Trophoblast cell (in vitro differentiated cells and primary cell): ENCODE measurements at regions not wholly inside any gene's neighbourhood (a gene's known extent, or its start where the extent isn't known, plus 50 kb on each side); places are given as distances from the start of the nearest gene placed in this dataset.

Source experiments
- DNase-seq, 2 donors: peaks; one replicate each; pipeline ENCODE4 v3.0.0-alpha.2; 2016
- H2AFZ ChIP-seq: 2 replicates; pipeline ENCODE4 v1.6.1; 2013; ENCODE audit warnings: low read length, moderate library complexity, mild to moderate bottlenecking; ENCODE audit not compliant: insufficient read depth, poor library complexity
- H2AK5ac ChIP-seq: 2 replicates; pipeline ENCODE4 v1.6.1; 2013; ENCODE audit warnings: mild to moderate bottlenecking, low read length
- H2BK120ac ChIP-seq: 2 replicates; pipeline ENCODE4 v1.6.1; 2013; ENCODE audit warnings: low read length, mild to moderate bottlenecking, moderate library complexity; ENCODE audit not compliant: insufficient read depth, poor library complexity
- H2BK12ac ChIP-seq: 2 replicates; pipeline ENCODE4 v1.6.1; 2013; ENCODE audit warnings: mild to moderate bottlenecking, low read length, moderate library complexity
- H2BK5ac ChIP-seq: 2 replicates; pipeline ENCODE4 v1.6.1; 2013; ENCODE audit warnings: low read length, low read depth, moderate library complexity, mild to moderate bottlenecking; ENCODE audit not compliant: poor library complexity
- H3K14ac ChIP-seq: 2 replicates; pipeline ENCODE4 v1.6.1; 2013; ENCODE audit warnings: mild to moderate bottlenecking, low read length
- H3K18ac ChIP-seq: 2 replicates; pipeline ENCODE4 v1.6.1; 2013; ENCODE audit warnings: mild to moderate bottlenecking, low read length
- H3K23ac ChIP-seq: 2 replicates; pipeline ENCODE4 v1.6.1; 2013; ENCODE audit warnings: low read length
- H3K27ac ChIP-seq: 2 replicates; pipeline ENCODE4 v1.5.1; 2013; ENCODE audit warnings: low read depth, mild to moderate bottlenecking, inconsistent platforms, low read length, moderate library complexity
- H3K27me3 ChIP-seq: 2 replicates; pipeline ENCODE4 v1.6.1; 2013; ENCODE audit warnings: inconsistent platforms, mild to moderate bottlenecking, low read length, moderate library complexity; ENCODE audit not compliant: insufficient read depth
- H3K36me3 ChIP-seq, 2 experiments: 1 replicate in 1 of 2; 2 replicates in 1 of 2; pipeline ENCODE4 v1.6.1; 2013; ENCODE audit warnings: low read length in 2 of 2, mild to moderate bottlenecking in 2 of 2, moderate library complexity in 1 of 2; ENCODE audit not compliant: insufficient read depth in 2 of 2, control insufficient read depth in 1 of 2
- H3K4ac ChIP-seq: 2 replicates; pipeline ENCODE4 v1.6.1; 2013; ENCODE audit warnings: low read depth, mild to moderate bottlenecking, low read length, moderate library complexity
- H3K4me1 ChIP-seq, 2 experiments: 1 replicate in 1 of 2; 2 replicates in 1 of 2; pipeline ENCODE4 v1.6.1; 2013; ENCODE audit warnings: low read length in 2 of 2, mild to moderate bottlenecking in 2 of 2, moderate library complexity in 1 of 2; ENCODE audit not compliant: insufficient read depth in 2 of 2, control insufficient read depth in 1 of 2
- H3K4me2 ChIP-seq: 2 replicates; pipeline ENCODE4 v1.6.1; 2013; ENCODE audit warnings: inconsistent platforms, mild to moderate bottlenecking, low read length, moderate library complexity
- H3K4me3 ChIP-seq: 2 replicates; pipeline ENCODE4 v1.5.1; 2013; ENCODE audit warnings: mild to moderate bottlenecking, low read depth, low read length, inconsistent platforms
- H3K79me1 ChIP-seq: one replicate; pipeline ENCODE4 v1.6.1; 2013; ENCODE audit warnings: low read length
- H3K79me2 ChIP-seq: 2 replicates; pipeline ENCODE4 v1.6.1; 2013; ENCODE audit warnings: low read length, mild to moderate bottlenecking; ENCODE audit not compliant: control insufficient read depth, insufficient read depth, poor library complexity
- H3K9ac ChIP-seq: 2 replicates; pipeline ENCODE4 v1.6.1; 2013; ENCODE audit warnings: mild to moderate bottlenecking, low read length
- H3K9me3 ChIP-seq: 2 replicates; pipeline ENCODE4 v1.6.1; 2013; ENCODE audit warnings: low read depth, mild to moderate bottlenecking, control low read depth, inconsistent platforms, low read length; ENCODE audit not compliant: insufficient read depth
- H4K12ac ChIP-seq: 2 replicates; pipeline ENCODE4 v1.6.1; 2013; ENCODE audit warnings: low read depth, mild to moderate bottlenecking, low read length, moderate library complexity
- H4K8ac ChIP-seq: 2 replicates; pipeline ENCODE4 v1.6.1; 2013; ENCODE audit warnings: low read depth, mild to moderate bottlenecking, low read length, moderate library complexity
- H4K91ac ChIP-seq: one replicate; pipeline ENCODE4 v1.6.1; 2013; ENCODE audit warnings: low read depth, mild to moderate bottlenecking, low read length, moderate library complexity
- WGBS: extraction: QIAGEN DNeasy Blood & Tissue Kit; methylation state at CpG from one replicate; pipeline ENCODE4 v1.1.7; 2013; ENCODE audit warnings: missing lambda C conversion rate; ENCODE audit not compliant: insufficient read length, insufficient coverage; ENCODE audit errors: extremely low coverage; 5-methylcytosine and 5-hydroxymethylcytosine counted together

DNA sequence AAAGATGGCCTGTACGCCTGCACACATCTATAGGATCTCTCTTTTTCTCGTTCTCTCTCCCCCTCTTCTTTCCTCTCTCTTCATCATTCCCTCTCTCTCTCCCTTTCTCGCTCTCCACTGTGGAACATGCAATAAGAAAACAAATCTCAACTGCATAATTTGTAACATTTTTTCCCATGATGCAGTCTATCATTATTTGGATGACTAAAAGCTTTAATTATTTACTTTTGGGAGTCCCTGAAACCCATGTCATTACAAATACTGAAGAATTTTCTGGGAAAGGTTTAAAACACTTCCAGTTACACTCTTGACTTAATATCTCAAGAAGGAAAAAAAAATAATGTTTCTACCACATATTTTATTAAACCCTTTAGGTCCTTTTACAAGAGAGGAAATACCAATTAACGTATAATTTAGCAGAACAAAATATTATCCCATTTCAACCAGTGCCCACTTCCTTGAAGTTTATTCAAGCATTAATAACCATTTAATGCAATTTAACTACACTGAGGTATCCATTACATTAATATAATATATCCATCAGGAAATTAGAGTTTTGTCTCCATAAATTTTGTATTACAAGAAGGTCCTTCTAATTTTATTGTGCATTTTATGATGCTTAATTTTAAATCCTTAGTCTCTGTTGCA lies 1615.2 kb upstream of the ACVR2A start:
- 100% methylated on average over 2 of the region's 4 CpGs for WGBS
- Histone ChIP-seq H3K79me1 (no peaks in the 10 kb centered on the region), H4K12ac (no peak overlapping the region), H3K14ac (no peak overlapping the region), H3K4me3 (no peak overlapping the region), H2BK5ac (no peak overlapping the region), H3K4me1 (no peaks in the 10 kb centered on the region), H3K23ac (no peak overlapping the region), H3K27me3 (no peaks in the 10 kb centered on the region), H4K91ac (no peak overlapping the region), H3K9me3 (no peaks in the 10 kb centered on the region), H3K4ac (no peak overlapping the region), H2AK5ac (no peak overlapping the region), H2BK12ac (no peak overlapping the region), H4K8ac (no peak overlapping the region), H3K36me3 (no peaks in the 10 kb centered on the region), H2BK120ac (no peak overlapping the region), H3K18ac (no peak overlapping the region), H3K79me2 (no peaks in the 10 kb centered on the region), H3K27ac (no peak overlapping the region), H3K4me2 (no peak overlapping the region), H2AFZ (no peak overlapping the region), H3K9ac (no peak overlapping the region)
- DNase-seq = no peak

DNA sequence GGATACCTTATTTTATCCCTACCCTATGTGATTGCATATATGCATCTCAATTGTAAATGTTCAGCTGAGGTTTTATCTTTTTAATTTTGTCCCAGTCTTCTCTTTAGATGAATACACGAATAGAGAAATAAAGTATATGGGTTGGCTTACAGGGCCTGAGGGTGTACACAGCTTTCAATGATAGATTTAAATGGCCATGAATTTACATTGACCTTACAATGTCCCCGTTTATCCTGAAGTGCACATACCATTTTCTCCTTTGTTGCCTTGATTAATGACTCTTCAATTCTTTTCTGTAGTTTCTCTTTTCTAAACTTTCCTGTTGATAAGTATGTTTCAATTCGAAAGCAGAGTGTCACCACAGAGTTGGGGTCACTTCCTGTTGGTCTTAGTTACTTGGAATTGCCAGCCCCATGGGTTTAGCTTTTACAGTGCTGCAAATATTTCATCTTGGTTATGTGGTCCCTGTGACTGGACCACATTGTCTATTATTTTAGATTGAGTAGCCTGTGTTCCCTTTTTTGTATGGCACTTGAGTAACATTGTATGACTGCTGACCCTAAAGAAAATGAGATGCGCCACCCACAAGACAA lies 1616.3 kb upstream of the ACVR2A start:
- H3K9ac ChIP-seq = no peak overlapping the region
- no peaks in the 10 kb centered on the region for H3K4me1 ChIP-seq
- H3K9me3 ChIP-seq = no peaks in the 10 kb centered on the region
- no peaks in the 10 kb centered on the region for H3K27me3 ChIP-seq
- no peak overlapping the region for H3K4ac ChIP-seq
- H3K79me2 ChIP-seq = no peaks in the 10 kb centered on the region
- no peak overlapping the region for H2AFZ ChIP-seq
- H2BK5ac ChIP-seq = no peak overlapping the region
- no peak overlapping the region for H4K91ac ChIP-seq
- no peaks in the 10 kb centered on the region for H3K79me1 ChIP-seq
- H3K23ac ChIP-seq = no peak overlapping the region
- H3K18ac ChIP-seq = no peak overlapping the region
- no peak overlapping the region for H4K12ac ChIP-seq
- no peak overlapping the region for H3K27ac ChIP-seq
- no peak overlapping the region for H4K8ac ChIP-seq
- no peak overlapping the region for H3K4me2 ChIP-seq
- WGBS = no CpG with 5 or more reads among the region's 4 CpGs
- no peaks in the 10 kb centered on the region for H3K36me3 ChIP-seq
- no peak overlapping the region for H2BK12ac ChIP-seq
- H3K14ac ChIP-seq = no peak overlapping the region
- H2AK5ac ChIP-seq = no peak overlapping the region
- no peak overlapping the region for H3K4me3 ChIP-seq
- H2BK120ac ChIP-seq = no peak overlapping the region
- DNase-seq = no peak

DNA sequence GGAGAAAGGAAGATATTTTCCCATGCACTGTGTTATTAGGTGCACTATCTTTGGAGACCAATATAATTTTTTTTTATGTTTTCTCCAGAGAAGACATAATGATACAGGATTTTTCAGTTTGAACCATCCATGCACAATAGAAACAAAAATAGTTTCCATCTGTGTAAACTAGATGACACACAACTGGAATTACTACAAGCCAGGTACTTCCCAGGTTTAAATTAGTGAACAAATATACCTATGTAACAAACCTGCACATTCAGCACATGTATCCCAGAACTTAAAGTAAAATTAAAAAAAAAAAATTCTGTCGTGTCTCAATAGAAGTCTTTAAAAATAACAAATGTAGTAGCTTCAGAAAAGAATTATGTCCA lies 1616.8 kb upstream of the ACVR2A start:
- H4K8ac ChIP-seq = no peak overlapping the region
- H3K4me3 ChIP-seq = no peak overlapping the region
- H2BK12ac ChIP-seq = no peak overlapping the region
- no peak overlapping the region for H3K9ac ChIP-seq
- no peaks in the 10 kb centered on the region for H3K4me1 ChIP-seq
- no peaks in the 10 kb centered on the region for H3K36me3 ChIP-seq
- H2BK5ac ChIP-seq = no peak overlapping the region
- WGBS = no CpG with 5 or more reads among the region's 1 CpG
- no peak overlapping the region for H3K18ac ChIP-seq
- no peaks in the 10 kb centered on the region for H3K27me3 ChIP-seq
- H3K4me2 ChIP-seq = no peak overlapping the region
- no peaks in the 10 kb centered on the region for H3K79me1 ChIP-seq
- H3K27ac ChIP-seq = no peak overlapping the region
- DNase-seq = no peak
- no peak overlapping the region for H2AK5ac ChIP-seq
- no peak overlapping the region for H4K91ac ChIP-seq
- H3K23ac ChIP-seq = no peak overlapping the region
- H2BK120ac ChIP-seq = no peak overlapping the region
- H2AFZ ChIP-seq = no peak overlapping the region
- H3K9me3 ChIP-seq = no peaks in the 10 kb centered on the region
- H4K12ac ChIP-seq = no peak overlapping the region
- no peak overlapping the region for H3K14ac ChIP-seq
- H3K79me2 ChIP-seq = no peaks in the 10 kb centered on the region
- H3K4ac ChIP-seq = no peak overlapping the region

DNA sequence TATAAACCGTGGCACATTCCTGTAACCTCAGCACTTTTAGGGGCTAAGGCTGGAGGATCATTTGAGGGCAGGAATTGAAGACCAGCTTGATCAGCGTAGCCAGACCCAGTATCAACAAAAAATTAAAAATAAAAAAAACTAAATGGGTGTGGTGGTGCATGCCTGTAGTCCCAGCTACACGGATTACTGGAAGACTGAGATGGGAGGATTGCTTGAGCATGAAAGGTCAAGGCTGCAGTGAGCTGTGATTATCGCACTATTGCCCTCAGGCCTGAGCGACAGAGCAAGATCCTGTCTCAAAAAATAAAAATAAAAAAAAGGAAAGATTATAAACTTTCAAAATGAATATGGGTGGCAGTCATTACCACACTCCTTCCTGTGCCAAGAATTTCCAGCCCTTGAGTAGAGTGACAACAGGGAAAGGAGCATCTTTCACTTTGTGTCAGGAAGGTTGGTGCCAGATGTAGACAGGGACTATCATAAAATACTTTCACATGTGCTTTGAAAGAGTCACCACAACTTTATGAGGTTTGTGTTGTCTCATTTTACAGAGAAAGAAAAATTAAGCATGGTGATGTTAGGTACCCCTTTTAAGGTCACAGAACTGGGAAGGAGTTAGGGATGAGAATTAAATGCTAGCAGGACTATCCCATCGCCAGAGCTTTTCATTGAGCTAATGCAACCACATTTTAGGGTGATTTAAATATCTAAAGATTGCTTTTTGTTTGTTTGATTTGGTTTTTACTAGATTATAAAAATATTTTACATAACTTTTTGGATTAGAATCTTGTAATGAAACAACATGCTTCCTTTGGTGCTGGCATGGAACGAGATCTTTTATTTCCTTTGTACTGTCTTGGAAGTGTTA lies 1617.4 kb upstream of the ACVR2A start:
- Histone ChIP-seq H3K4me1 (no peaks in the 10 kb centered on the region), H2AFZ (no peak overlapping the region), H2AK5ac (no peak overlapping the region), H4K91ac (no peak overlapping the region), H3K4ac (no peak overlapping the region), H3K36me3 (no peaks in the 10 kb centered on the region), H3K9ac (no peak overlapping the region), H3K27ac (no peak overlapping the region), H2BK5ac (no peak overlapping the region), H3K4me2 (no peak overlapping the region), H2BK120ac (no peak overlapping the region), H3K14ac (no peak overlapping the region), H3K23ac (no peak overlapping the region), H4K12ac (no peak overlapping the region), H3K9me3 (no peaks in the 10 kb centered on the region), H3K18ac (no peak overlapping the region), H3K79me2 (no peaks in the 10 kb centered on the region), H3K4me3 (no peak overlapping the region), H3K79me1 (no peaks in the 10 kb centered on the region), H4K8ac (no peak overlapping the region), H3K27me3 (no peaks in the 10 kb centered on the region), H2BK12ac (no peak overlapping the region)
- DNase-seq = no peak
- no CpG with 5 or more reads among the region's 7 CpGs for WGBS
